RPMI8226 (cell line): ENCODE measurements at regions not wholly inside any gene's neighbourhood (a gene's known extent, or its start where the extent isn't known, plus 50 kb on each side); places are given as distances from the start of the nearest gene placed in this dataset.
"Not testable (repeated sequence)": the region's sequence is repeated elsewhere in the genome, so short reads cannot be mapped to it uniquely, and the experiment has no call there.

Source experiments
- DNase-seq: peaks from one replicate; pipeline ENCODE4 v3.0.0-alpha.2; 2015

DNA sequence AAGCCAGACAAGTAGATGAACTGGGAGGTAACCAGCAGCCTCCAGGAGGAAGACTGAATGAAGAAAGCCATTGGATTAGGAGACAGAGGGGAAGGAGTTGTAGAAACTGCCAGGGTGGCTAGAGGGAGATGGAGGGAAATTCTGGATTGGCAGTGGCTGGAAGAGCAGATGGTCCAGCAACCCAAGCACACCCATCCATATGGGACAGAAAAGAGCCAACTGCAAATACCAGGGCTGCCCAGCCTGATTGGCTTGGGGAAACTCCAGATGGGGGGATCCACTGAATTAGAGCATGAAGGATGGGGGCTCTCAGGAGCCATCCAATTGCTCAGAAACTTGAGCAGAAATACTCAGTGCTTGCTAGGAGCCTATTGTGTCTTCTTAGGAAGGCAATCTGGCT, 173.5 kb upstream of the EPB41L3 start:
- DNase-seq, result no peak

DNA sequence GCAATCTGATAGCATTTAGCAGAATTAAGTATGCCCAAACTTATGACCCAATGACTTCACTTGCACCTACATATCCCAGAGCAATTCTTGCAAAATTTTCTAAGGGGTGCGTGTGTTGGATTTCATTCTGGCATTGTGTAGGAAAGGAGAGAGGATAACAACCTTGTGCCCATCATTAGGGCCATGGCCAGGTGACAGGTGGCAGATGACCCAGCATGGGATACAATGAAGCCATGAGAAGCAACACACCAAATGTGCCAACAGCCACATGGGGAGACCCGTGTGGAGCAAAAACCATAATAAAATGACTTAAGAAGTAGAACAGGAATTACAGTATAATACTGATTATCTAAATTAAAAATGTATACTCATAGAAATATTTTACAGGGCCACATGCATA, 166.9 kb upstream of the EPB41L3 start:
- no peak for DNase-seq

DNA sequence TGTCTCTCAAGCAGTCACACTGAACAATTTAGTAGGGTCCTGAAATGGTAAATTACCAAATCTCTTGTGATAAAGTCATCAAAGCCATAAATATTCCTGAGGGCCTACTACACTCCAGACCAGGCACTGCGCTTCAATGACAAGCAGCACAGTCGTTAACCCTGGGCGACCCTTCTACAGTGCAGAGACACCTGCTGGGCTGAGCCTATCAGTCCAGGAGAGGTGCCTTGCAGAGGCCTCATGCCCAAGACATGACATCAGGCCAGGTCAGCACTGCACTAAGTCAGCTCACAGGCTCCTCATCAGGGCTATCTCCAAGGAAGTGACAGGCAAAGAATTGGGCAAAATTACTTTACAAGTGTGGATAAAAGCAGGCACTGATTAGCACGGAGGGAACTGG, 166.4 kb upstream of the EPB41L3 start:
- no peak for DNase-seq

DNA sequence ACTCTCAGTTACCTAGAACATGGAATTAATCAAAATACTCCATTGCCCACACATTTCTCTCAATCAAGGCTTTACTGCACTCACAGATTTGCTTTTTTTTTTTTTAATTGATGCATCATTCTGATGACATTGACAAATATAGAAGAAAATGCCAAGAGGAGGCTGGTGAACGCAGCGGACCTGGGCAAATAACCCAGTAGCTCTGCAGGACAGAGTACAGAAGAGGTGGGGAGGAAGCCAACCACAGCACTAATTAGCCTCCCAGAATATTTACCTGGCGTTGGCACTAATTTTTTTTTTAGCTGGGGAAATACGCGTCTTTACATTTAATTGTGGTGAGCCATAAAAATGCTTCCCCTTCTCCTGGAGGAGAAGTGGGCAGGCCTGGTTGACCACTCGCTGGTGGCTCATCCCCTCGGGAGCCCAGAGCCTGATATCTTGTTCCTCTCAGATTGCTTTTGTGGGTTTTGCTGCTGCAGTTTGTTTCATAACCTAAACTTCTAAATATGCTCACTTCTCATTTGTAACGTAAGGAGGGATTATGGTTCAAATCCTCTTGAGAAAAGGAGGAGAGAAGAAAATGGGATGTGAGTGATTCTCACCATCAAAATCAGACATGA, 165.8 kb upstream of the EPB41L3 start:
- DNase-seq, result no peak

DNA sequence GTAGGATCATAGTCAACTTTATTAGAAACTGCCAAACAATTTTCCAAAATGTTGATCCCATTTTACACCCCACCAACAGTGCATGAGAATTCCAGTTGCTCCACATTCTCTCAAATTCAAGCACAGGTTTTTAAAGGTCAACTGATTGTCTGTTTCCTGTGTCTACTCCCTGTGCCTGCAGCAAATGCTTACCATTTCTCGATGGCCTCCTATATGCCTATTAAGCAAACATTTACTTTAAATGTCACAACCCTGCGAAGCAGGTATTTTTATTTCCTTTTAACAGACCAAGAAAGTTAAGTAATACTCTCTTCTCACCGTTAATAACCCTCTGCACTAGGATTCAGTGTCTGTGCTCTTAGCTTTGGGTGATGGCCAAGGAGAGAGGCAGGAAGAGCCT, 163.8 kb upstream of the EPB41L3 start:
- no peak for DNase-seq

DNA sequence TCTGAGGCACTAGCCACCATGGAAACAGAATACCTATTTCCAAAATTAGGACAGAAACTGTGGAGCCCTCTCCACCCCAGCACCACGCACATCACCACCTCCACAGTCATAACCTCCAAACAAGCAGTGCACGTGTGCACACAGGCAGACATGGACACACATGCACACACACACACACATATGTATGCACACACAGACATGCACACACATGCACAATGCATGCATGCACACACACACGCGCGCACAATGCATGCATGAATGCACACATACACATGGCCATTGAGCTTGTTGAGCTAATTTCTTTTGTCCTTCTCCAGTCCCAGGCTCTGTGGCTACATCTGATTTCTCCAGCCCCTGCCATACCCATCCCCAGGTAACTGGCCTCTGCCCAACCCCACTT, 161.6 kb upstream of the EPB41L3 start:
- no peak for DNase-seq

DNA sequence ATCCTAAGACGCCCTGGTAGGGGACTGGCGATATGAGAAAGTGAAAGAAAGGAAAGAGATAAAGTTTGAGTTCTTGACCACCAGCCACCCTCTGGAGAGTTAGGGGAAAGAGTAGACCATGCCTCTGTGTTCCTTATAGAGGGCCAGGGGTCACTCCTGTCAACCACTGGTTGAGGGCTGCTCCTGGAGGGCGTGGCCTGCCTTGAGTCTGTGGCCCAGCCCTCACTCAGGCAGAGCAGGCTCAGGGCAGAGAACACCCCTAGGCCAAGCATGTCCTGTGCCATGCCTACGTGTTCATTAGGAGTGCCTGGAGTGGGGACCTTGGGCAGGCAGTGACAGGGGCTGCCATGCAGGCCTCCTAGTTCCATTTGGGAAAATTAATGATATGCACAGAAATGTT, 161.1 kb upstream of the EPB41L3 start:
- no peak for DNase-seq

DNA sequence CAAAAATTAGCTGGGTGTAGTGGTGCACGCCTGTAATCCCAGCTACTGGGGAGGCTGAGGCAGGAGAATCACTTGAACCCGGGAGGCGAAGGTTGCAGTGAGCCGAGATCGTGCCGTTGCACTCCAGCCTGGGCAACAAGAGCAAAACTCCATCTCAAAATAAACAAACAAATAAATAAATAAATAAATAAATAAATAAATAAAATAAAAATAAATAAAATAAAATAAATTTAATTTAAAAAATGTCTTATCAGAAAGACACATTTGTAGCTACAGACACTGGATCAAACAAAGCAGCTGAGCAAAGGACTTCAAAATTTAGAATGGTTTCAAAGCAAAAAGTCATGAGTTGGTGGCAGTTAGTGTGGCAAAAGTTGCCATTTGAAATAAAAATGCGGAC, 158.2 kb upstream of the EPB41L3 start:
- not testable (repeated sequence) for DNase-seq

DNA sequence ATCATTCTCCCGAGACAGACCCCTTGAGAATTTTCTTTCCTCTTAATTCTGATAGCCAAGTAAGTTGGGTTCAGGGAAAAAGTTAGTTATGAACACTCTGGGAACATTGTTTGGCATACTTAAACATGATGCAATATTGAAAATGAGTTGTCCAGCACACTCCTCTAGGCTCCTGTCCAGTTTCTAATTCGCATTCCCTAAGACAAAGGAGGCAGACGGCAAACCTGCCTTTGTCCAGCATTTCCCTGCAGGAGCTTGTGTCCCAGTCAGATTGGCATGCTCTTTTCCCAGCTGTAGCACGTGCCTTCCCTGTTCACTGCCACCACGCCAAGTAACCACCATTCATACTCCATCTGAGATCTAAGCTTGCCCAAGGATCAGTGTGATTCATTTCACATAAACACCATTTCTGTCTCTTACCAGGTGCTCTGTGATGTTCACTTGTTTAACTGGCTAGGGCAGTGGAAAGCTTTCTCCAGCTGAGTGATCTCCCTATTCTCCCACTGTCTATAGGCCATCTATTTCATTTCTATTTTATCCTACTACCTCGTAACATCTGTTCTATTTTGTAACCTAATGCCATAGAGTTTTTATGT, 150.0 kb upstream of the EPB41L3 start:
- no peak for DNase-seq

DNA sequence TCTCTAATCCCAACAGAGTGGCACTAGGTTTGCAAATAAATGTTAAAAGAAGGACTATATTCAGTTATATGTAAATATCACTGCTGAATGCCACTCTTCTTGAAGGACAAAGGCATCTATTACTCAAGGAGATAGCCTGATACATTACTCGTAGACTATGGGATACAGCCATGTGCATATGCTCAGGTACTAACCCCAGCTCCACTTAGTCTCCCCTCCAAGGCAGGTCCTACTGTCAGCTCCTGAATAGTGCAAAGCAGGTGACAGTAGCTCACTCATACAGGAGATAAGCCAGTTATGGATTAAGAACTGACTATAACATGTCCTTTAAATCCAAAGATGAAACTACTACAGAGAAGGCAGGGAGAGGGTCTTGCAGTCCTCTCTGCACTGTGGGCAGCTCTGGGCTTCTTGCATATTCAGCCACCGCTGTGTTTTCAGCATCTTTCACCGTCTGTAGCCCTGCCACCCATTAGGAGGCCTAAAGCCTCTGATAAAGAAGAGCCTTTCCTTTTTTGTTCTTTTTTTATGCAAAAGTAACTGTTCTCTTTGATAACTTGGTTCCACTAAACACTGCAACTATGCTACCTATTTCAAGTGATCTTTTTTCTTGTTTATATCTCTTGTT, 135.1 kb upstream of the EPB41L3 start:
- no peak for DNase-seq

DNA sequence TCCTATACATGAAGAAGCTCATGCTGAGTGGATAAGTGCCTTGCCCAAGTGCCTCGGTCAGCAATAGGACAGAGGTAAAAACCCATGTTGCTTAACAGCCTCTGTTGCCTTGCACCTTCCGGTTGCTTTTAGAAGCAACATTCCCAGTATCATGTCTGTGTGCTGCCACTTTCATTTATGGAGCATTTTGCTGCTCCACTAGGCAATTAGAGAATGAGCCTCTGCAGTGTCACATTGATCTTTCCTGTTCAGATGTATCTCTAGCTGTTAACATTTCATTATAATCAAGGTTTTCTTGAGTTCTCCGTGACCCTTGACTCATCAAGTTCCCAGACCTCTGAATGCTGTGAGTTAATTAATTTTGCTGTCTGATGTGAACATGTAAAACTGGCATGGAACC, 134.5 kb upstream of the EPB41L3 start:
- no peak for DNase-seq

DNA sequence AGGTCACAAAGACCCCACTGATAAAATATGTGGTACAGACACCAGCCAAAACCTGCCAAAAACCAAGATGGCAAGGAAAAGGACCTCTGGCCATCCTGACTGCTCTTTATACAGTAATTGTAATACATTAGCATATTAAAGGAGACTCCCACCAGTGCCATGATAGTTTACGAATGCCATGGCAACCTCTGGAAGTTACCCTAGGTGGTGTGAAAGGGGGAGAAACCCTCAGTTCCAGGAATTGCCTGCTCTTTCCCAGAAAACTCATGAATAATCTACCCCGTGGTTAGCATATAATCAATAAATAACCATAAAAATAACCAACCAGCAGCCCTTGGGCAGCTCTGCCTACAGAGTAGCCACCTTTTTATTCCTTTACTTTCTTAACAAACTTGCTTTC, 129.8 kb upstream of the EPB41L3 start:
- no peak for DNase-seq

DNA sequence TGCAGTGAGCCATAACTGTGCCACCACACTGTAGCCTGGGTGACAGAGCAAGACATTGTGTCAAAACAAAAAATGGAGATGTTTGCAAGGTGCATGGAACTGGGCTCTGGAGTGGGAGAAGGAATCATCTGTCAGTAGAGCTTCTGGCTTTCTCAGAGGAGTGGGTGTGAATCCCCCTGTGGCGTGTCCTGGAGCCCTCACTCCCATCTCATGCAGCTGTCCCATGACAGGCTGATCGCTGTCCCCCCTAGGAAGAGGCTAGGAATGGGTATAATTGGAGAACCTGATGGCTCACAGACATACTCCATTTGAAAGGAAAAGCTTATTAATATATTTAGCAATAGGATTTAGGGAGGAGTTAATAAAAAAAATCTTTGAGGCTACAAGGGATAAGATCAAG, 125.8 kb upstream of the EPB41L3 start:
- no peak for DNase-seq

DNA sequence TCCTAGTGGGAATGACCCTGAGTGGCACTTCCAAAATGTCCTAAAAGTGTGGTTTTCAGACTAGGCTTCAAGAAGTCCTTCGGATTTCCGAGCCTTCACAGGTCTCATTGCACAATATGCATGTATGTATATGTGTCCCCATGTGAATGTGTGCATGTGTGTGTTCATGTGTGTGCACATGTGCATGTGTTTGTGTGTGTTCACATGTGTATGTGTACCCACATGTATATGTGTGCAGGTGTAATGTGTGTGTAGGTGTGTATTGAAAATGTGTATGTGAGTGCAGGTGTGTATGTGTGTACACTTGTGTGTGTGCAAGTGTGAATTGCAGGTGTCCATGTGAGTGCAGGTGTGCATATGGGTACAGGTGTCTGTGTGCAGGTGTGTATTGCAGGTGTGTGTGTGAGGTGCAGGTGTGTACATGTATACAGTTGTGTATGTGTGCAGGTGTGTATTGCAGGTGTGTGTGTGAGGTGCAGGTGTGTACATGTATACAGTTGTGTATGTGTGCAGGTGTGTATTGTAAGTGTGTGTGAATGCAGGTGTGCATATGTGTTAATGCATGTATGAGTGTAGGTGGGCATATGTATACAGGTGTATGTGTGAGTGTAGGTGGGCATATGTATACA, 124.4 kb upstream of the EPB41L3 start:
- DNase-seq, result no peak

DNA sequence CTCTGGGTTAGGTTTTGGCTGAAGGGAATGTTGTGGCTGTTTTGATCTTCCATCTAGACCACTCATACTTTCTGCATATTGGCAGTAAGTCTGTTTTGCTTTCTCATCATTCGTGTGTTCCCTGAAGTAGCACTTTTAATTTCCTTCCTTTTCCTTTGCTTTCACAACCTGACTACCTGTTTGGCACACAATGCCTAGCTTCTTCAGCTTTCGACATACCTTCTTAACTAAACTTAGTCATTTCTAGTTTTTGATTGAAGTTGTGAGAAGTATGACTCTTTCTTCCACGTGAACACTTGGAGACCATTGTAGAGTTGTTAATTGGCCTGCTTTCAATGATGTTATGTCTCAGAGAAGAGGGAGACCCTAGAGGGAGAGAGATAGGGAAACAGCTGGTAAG, 123.6 kb upstream of the EPB41L3 start:
- DNase-seq, result no peak

DNA sequence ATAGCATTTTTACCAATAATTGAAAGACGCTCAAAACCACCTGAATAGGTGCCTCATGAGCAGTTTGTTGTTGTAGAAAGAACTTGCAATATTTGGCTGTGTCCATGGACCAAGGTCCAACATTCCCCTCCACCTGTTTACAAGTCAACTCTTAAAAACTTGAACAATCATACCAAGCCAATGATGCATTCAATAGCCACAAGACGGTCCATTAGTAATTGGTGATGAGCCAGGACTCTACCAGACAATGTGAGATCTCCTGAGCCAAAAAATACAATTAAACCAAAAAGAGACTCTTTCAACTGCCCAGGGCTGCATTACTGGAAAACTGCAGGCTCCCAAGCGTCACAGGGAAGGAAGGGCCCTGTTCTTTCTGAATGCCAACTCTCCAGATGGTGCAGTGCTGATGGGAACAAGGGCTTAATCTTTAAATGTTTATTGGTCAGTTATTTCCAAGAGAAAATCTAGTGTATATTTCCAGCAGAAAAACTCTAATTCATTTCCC, 118.8 kb upstream of the EPB41L3 start:
- DNase-seq, result no peak

DNA sequence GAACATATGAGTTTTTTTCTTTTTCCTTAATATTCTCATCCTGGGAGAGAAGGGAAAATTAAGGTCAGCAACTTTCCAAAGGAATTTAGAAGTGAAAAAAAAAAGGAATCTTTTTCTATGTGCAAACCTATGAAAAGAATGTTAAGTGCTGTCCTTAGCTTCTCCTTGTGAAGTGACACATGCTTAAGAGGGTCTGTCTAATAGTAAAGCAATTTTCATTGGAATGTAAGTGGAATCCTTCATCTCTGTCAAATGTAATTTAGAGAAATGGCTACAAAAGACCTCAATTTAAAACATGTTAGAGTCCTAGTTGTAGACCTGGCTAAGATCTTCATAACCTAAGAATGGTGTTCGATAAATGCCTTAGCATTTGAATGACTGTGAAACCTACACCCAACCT, 117.4 kb upstream of the EPB41L3 start:
- no peak for DNase-seq

DNA sequence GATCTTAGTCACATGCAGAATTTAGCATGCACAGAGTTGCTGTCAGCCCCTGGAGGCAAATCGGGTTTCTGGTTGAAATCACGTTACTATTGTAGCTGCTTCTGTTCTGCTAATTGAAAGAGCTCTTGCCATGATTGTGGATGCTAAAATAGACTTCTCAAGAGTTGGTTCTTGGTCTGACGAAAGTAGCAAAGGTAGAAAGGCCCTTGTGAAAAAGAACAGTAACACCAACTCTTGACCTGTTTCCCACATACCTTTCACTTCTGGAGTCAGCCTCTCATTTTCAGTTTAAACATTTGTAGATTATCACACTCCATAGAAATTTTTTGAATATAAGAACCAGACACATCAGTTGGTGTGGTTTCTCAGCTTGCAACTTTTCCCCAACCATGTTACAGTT, 110.0 kb upstream of the EPB41L3 start:
- no peak for DNase-seq

DNA sequence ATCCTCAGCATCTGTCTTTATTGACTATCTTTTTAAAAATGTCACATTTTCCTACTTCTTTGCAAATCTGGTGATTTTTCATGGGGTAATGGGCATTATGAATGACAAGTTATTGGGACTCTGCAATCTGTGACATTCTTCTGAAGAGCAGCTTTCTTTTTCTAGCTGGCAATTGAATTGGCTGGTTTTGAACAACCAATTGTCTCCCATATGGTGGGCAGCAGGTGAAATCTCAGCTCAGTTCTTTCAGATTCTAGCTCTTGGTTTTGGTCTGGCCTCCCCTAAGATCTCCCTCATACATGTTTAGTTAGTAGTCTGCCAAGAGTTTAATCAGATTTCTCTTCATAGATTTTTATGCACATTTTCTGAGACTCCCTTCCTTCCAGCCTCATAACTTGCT, 107.9 kb upstream of the EPB41L3 start:
- no peak for DNase-seq

DNA sequence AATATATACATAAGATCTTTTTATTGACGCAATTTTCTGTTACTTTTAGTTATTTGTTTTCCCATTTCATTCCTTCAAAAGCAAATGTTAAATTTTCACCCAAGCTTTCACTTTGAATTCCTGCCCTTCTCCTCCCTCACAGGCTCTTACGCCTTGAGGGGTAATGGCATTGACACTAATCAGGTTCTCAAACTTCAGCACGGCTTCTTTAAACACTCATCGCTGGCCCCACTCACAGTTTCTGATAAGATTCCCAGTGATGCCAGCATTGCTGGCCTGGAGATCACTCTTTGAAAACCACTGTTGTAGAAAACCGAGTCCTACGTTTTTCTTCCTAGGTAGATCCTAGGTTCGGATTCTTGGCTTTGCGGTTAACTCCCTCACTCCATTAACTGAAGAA, 105.6 kb upstream of the EPB41L3 start:
- no peak for DNase-seq

DNA sequence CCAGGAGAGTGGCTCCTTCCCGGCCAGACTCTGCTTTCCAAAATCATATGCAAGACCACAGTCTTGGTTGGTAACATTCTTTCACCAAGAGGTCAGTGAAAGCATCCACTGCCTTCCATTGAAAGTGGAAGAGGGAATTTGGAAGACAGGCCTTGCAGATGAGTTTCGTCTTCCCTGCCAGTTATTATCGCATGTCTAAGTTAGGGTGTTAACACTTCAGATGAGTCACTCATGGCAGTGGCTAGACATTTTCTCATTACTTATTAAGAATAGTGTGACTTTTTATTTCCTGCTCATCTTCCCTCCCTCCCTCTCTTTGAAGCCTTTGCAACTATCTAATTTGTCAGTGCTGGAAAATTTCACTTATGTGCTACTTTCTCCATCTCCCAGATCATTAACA, 102.9 kb upstream of the EPB41L3 start:
- DNase-seq, result no peak

DNA sequence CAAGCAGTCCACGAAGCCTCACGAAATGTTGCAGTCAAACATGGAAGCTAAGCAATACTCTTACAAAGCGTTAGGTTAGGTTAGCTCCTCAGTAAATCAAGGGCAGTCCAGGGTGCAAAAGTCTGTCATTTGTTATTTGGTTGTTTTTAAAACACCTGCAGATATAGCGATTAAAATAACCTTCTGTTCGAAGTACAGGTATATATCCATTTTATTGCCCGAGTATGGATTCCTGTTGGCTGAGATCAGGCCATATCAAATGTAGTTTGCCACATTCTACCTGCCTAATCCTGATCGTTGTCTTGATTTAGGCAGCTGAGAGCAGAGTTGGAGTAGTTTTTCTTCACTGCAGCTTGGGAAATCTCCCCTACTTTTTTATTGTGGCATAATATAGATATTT, 99.5 kb upstream of the EPB41L3 start:
- DNase-seq, result no peak

DNA sequence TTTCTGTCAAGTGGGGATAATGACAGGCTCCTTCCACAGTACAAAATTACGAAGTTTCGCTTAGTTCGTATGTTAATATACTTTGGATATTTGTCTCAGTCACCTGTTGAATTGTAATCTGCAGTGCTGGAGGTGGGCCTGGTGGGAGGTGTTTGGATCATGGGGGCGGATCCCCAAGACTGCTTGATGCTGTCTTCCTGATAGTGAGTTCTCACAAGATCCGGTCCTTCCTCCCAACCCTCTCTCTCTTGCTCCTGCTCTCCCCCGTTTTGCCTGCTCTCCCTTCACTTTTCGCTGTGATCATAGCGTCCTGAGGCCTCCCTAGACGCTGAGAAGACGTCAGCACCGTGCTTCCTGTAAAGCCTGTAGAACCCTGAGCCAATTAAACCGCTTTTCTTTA, 97.1 kb upstream of the EPB41L3 start:
- no peak for DNase-seq

DNA sequence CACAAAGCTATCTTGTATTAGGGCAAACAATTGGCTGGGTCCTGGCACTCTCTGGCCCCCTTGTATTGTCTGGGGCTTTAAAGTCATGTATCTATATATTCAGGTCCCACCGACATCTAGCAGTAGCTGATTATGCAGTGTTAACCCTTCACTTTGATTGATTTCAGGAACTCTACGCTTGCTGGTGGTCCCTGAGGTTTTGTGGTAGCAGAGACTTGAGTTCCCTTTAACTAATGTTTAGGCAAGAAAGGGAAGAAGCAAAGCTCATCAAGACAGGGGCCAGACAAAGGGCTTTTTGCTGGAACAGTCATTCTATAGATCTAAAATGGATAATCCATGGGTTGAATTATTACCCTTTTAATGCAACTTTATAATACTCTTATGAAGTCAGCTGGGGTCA, 95.3 kb upstream of the EPB41L3 start:
- DNase-seq, result no peak
